HG03103 (cell line): ENCODE measurements at regions not wholly inside any gene's neighbourhood (a gene's known extent, or its start where the extent isn't known, plus 50 kb on each side); places are given as distances from the start of the nearest gene placed in this dataset.

Experiments used
- ATAC-seq: cut with Tn5 transposase; IDR thresholded peaks from one replicate; pipeline ENCODE4 v1.9.1; 2021; ENCODE audit warnings: low read depth; ENCODE audit not compliant: unreplicated experiment

DNA sequence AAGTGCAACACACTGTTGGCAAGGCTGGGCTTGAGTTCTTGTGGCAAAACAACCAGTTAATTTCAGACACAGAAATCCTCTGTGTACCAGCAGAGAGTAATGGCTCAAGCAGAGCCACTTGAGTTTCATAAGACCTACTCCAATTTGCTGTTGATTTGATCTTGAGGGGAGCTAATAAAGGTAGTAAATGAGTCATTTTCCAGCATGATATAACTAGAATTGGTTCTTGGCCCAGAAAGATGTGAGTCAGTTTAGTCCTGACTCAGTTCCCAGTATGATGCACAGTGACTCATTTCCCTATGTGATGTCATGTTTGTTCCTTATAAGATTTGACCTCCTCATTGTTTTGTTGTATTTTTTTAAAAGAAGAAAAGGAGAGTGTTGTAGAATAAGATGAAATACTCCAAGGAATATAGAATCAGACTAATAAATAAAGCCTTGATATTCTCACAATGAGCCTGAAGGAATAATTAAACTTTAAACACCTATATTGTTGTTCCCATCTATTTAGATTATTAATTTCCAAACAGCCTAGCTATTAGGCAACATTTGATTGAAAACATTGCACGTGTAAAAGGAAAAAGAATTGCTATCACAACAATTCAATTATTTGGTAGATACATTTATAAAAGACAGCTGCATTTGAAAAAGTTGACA is 186.2 kb downstream of the REEP3 start:
- peak; percentile 74 for ATAC-seq

DNA sequence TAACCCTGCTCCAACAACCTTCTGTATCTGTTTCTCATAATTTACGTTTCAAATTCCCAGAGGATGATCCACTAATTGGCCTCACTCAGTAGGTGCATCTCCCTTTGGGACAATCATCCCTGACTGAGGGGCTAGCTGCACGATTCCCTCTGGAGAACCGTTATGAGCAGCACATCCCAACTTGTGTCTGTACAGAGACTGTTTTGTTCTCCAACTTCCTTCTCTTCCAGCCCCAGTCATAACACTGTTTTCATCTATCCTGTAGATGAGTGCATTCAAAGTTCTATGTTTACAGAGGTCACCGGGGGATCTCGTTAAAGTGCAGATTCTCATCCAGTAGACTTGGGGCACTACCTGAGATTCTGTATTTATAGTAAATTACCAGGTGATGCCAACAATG is 187.2 kb downstream of the REEP3 start:
- no peak for ATAC-seq

DNA sequence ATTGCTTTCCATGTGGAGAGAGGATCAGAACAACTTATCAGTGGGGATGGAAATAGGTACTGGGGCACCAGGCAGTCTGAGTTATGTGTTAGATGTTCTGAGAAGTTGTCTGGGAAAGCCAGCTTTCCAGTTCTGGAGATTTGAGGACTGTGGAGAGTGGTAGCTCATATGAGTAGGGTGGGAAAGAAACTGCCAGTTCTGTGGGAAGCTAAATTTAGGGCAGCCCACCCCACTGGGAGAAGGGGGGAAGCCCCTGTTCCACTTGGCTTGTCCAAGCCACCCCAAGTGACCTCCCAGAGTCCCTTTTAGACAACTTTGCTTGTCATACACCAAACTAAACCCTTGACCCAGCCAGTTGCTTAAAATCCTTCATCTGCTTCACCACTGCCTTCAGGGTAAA is 189.5 kb downstream of the REEP3 start:
- ATAC-seq: no peak

DNA sequence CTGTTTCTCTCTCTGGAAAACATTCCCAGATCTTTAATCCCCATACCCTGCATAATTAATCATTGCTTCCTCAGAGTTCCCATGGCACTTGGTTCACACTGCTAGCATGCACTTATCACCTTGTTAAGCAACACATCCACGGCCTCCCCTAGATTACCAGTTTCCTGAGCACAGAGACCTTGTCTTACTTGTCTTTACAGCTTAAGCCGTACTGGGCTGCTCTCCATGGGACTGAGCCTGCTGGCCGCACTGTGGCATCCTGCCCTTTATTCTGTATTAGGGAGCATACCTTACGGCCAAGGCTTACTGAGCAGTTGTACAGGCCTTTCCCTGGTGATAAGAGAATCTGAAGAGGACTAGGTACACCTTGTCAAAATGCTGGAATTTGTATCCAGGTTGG is 190.2 kb downstream of the REEP3 start:
- ATAC-seq: no peak

DNA sequence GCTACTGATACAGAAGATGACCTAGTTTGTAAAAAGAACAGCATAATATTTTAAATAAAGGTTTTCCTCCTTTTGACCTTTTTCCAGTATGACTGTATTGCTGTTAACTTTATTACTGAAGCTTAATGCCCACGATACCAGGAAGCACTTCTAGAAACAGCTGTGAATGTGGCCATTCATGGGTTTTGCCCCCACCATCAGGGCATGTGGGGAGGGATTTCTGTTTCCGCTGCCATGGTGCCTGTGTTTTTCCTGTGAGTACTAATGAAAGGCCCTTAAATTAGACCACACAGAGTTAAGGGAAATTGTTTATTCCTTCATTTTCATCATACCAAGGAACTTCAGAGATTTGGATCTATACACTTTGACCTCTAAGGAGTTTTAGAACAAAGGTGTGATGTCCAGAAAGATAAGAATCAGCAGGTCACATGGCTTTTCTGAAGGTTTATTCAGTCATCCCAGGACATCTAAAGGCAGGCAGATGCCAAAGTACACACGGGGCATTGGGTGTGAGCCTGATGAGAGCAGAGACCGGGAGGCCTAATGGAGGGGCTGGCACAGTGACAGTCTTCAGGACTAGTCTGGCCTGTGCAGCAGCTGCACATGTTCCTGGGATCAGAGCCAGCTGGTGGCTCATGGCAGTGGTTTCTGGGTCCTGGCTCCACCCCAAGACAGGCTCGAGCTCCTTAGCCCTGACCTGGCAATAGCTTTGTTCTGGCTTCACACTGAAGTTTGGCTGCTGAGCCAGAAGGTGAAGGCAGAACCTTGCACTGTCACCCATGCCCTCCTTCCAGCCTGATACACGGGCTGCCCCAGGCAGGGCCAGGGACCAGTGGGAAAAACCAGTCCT is 190.9 kb downstream of the REEP3 start:
- no peak for ATAC-seq

DNA sequence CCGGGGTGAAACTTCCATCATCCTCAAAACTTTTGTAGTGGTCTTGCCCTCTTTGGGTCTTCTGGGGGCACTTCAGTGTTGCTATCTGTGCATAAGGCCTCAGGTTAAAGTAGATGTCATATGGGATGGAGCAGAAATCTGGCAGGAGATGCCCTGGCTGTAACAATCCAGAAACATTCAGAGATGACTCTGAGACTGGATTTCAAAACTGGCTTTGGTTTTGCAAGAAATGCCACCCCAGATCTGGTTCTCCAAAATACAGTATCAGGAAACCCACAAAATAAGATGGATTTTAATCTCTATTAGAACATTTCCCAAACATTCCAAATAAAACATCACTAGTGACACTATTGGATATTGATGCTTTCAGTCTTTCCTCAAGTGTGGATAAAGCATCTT is 191.5 kb downstream of the REEP3 start:
- ATAC-seq: no peak

DNA sequence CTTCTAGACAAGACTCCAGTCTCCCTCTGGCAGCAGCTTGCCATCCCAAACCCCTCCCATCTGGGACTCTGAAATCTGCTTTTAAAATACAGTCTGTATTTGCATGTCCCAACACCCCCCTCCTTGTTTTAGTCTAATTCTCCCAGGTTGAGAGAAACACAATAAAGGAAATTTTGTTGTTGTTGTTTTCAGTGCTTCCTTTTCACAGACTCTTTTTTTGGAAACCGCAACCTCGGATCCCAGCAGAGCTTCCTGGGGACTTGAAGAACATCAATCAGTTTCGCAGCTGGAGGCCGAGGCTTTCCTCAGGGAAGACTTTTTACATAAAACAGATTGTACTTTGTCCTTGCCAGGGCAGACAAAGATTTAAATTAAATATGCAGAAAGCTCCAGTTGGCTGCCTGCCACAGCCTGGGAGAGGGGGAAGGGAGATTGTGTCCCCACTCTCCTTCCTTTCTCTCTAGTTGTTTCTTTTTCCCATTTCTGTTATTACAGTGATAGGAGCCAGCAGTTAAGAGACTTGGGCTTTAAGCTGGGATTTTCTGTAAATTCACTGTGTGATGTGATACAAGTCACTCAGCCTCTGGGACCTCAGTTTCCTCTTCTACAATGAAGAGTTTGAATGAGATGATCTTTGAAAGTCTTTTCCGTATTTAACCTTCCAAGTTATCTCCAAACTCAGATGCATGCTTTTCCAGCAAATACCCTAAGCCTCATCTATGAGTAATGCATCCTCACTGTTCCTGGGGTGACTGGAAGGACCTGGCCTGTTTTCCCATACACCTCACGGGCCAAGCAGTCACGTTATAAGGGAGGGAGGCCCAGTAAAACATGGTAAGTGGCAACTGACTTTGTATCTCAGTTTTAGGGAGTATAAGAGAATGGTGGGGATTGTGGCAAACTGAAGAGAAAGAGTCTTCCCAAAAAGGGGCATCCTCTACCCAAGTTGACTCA is 192.3 kb downstream of the REEP3 start:
- no peak for ATAC-seq

DNA sequence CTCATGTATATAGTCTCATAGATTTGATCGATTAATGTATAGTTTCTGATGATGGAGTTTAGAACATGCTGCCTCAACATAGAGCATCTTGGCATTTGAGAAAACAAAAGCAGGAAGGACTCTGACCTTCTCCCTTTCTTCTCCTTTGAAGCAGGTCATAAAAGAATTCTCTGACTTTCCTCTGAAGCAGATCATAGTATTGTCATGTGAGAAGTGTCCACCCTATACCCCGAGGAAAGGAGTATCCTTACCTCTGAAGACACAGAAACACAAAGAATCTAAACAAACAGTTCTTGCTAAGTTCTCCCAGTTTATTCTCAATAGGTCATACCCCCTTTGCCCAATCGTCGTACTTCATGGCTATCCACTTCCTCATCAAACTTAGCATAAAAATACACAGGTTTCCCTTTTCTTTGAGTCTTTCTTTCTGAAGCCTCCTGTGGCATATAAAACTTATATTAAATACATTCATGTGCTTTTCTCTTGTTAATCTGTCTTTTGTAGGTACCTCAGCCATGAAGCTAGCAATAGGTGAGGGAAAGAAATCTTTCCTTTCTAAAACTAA is 194.9 kb downstream of the REEP3 start:
- ATAC-seq: no peak

DNA sequence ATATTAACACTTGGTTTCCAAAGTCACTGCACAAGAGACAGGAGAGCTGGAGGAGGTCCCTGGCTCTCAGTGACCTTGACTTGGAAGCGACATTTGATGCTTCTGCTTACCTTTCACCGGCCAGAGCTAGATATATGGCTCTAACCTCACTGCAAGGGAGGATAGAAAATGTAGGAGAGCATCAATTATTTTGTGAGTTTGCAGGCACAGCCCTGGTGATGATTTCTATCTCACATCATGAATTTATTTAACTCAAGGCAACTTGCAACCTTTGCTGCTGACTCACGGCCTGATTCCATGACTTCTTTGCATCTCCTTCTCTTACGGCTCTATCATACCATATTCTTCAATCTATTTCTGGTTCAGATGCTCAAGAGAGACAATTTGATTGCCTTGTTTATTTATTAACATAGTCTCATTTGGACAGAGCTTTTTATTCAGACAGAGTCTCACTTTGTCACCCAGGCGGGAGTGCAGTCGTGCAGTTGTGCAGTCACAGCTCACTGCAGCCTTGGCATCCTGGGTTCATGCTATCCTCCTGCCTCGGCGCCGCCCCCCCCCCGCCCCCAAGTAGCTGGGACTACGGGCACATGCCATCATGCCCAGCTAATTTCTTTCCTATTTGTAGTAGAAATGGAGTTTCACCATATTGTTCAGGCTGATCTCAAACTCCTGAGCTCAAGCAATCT is 196.0 kb downstream of the REEP3 start:
- ATAC-seq: no peak

DNA sequence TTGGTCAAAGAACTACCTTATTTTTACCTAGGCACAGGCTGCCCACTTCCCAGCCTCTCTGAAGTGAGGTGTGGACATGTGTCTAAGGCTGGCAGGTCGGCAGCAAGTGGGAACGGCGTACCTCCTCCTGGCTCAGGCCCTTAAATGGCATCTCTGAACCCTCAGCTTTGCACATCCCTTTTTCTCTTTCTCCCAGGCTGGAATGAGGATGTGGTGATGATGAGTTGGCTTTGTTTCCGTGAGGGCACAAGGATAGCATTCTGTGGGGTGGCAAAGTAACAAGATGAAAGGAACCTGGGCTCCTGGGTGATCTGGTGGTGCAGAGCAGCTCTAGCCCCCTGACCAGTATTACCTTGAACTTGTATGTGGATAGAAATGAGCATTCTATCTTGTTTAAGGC is 196.8 kb downstream of the REEP3 start:
- ATAC-seq: no peak

DNA sequence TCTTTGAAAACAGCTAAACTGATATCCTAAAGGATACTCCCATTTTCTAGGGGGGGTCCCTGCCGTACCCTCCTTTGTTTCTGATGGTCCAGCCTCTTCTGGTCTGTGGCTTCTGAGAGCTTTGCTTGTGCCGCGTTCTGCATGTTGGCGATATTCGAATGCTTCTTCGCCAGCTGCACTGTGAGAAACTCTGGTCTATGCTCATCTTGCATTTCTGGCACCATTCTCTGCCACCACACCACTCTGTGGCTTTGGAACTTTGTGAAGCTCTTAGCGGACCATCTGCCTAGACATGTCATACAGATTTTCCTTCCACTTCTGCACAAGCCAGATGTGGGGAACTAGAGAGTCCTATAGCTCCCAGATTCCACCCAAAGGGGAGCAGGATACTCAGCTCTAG is 197.2 kb downstream of the REEP3 start:
- ATAC-seq: no peak

DNA sequence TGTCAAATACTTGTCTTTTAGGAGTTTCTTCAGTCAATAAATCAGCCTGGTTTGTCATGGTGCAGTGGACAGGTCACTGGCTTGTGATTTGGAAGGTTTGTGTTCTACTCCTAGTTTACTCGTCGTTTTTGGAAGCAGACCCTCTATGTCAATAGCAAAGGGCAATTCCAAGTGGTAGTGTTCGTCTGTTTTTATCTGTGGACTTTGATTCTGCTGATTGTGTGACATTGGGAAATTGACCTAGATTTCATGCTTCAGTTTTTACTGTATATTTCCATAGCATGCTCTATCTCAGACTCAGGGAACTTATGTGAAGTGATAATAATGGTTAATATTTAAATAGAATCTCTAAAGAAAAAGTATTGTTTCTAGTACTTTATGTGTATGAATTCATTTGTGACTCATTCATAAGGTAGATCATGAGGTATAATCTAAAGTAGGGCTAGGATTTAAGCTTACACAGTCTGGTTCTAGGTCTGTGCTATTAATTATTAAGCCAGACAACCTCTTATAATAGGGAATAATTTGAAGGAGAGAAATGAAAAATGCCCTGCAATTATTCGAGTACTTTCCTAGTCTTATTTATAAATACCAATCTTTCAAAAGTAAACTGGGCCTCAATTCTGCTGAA is 198.1 kb downstream of the REEP3 start:
- no peak for ATAC-seq

DNA sequence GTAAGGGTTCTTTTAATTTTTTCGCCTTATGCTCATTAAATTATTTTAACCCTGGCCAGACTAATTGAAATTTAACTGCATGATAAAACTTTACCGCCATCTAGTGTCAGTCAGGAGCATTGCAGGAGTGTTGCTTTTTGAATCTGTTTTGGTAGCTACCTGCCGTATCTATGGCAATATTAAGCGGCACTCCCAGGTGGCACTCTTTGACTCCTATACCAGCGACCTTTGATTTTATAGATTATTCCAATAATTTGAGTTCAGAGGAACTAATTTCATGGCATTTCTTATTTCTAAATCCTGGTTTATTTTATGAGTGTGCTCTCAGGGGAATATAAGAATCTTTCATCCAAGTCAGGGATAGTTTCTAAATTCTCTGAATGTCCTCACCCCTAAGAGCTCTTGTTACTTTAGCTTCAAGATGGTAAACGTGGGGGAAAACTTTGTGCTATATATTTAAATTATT is 198.9 kb downstream of the REEP3 start:
- ATAC-seq: peak; percentile 44

DNA sequence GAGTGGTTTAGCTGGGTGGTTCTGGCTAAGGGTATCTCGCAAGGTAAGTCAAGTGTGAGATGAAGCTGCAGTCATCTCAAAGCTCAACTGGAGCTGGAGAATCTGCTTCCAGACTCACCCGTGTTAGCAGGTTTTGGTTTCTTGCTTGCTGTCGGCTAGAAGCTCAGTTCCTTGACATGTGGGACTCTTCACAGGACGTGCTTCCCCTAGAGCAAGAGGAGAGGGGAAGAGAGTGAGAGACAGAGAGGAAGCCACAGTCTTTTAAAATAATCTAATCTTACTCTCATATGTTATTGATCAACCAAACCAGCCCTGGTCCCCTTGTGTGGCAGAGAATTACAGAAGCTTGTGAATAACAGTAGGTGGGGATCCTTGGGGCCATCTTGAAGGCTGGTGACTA is 199.5 kb downstream of the REEP3 start:
- no peak for ATAC-seq

DNA sequence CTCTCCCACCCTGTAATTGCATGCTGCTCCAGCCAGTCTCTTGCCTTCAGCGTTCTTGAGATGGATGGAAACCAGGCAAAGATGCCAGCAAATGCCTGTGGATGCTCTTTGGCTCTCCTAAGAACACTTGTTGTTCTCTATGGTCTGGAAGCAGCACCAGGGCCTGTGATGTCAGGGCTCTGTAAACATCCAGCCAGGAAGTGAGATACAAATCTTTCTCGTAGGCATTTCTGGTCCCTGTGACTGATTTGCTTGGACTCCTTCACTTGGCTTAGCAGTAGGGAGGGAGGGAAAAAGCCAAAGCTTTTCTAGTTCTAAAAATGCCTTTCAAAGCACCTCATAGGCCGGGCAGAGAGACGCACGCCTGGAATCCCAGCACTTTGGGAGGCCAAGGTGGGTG is 201.3 kb downstream of the REEP3 start:
- no peak for ATAC-seq

DNA sequence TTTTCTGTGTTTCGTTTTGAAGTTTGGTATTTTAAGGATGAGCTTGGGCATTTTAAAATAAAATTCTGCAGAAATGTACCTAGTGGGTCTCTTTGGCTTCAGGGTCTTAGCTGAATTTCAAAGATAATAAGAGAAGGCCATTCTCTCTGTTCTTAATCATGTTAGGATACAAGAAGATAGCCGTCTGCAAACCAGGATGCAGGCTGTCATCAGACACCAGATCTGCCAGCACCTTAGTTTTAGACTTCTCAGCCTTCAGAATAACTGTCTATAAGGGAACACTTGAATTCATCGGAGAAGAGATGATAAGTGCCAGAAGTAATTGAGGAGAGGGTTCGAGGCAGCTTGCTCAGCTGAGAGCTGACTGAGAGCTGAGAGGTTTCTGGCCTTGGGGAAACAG is 202.1 kb downstream of the REEP3 start:
- no peak for ATAC-seq

DNA sequence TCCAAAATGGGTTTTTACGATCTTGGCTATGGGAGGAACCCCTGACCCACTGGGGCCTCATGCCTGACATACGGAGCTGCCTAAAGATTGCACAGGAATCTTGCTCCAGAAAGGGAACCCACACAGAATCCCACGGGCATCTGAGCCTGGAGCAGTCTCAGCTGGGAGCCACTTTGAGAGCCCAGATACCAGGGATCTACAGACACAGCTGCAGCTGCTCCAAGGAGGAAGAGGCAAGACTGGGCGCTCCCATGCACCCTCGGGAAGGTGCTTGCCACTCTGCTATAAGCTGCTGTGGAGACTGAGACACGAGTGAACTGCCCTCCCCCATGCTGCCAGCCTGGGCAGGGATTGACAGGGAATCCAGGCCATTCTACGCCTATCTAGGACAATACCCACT is 202.5 kb downstream of the REEP3 start:
- no peak for ATAC-seq

DNA sequence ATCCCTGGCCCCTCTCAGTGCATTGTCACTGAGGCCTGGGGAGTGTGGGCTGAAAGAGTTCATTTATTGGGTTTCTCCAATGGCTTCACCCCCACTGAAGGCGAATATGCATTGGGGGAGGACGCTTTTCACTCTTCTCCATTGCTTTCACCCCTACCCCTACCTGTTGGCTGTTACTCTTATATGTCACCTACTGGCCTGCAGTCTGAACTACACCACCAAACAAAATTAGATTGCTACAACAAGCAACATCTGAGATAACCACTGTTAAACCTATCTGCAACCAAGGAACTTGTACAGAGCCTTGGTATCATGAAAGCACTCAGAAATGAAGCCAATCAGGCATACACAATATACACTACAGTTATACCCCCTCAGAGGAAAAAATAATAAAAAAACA is 203.7 kb downstream of the REEP3 start:
- ATAC-seq: no peak

DNA sequence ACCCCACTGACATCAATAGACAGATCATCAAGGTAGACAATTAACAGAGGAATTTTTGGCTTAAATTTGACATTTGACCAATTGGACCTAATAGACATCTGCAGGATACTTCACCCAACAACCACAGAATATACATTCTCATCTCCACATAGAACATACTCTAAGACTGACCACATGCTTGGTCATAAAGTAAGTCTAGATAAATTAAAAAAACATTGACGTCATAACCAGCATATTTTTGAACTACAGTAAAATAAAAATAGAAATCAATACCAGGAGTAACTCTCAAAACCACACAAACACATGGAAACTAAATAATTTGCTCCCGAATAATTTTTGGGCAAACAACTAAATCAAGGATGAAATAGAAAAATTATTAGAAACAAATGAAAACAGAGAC is 205.7 kb downstream of the REEP3 start:
- no peak for ATAC-seq

DNA sequence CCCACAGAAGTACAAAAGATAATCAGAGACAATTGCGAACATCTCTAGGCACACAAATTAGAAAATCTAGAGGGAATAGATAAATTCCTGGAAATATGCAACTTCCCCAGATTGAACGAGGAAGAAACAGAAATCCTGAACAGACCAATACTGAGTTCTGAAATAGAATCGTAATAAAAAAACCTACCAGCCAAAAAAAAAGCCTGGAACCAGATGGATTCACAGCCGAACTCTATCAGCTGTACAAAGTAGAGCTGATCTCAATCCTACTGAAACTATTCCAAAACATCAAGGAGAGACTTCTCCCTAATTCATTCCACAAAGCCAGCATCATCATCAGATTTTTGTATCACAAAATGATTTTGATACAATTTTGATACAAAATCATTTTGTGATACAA is 206.4 kb downstream of the REEP3 start:
- ATAC-seq: no peak
